ENCODE measurements at regions not wholly inside any gene's neighbourhood (a gene's known extent, or its start where the extent isn't known, plus 50 kb on each side); places are given as distances from the start of the nearest gene placed in this dataset.

DNA sequence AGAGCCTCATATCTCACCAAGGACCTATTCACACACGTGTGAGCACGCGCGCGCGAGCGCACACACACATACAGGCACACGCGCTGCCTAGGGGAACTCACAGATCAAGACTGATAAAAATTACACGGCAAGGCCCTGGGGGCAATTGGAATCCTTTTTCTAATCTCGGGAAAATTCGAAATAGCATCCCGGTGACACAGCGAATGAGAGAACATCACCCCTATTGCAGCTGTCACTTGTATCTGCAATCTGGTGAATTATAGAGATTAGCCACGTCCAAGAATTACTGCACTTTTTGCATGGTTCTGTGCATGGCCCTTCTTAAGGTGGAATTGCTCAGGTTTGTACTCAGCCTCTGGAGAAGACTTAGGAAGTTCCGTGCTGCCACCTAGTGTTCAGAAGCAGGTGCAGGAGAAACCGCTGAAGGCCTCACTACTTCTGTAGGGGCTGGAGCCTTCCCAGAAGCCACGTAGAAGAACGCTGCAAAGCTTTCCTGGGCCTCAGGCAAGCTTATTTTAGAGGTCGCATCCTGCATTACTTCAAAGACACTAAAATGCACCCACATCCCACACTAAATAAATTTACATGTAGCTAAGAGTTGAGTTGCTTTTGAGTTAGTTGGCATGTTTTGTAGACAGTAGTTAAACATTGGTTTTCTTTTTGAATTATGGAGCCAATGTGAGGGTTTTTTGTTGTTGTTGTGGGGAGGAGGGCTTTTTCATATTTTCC is 229.2 kb upstream of the CAMK1G start:
- 31 to 33% methylated on average over 20 of the region's 20 CpGs for WGBS, 2 donors
- peak; percentile 87 to 88 for DNase-seq (ENCODE audit: low spot score in 2 of 2)
- TF ChIP-seq POLR2A (IDR thresholded peaks at IDR 0.05) (no peak), CTCF (IDR thresholded peaks at IDR 0.05) (no peak)
- intact Hi-C loops (cut with DNase I; ENCODE audit: low total_unique reads) = no loop called here
- H3K4me3 ChIP-seq (ENCODE audit: low read depth, poor library complexity, severe bottlenecking) = no peak overlapping the region

GRCh38 chr1:209354840-209355165 is 228.7 kb upstream of the CAMK1G start:
- no peak for TF ChIP-seq POLR2A (IDR thresholded peaks at IDR 0.05)
- no peak for TF ChIP-seq CTCF (IDR thresholded peaks at IDR 0.05)
- no peak overlapping the region for H3K4me3 ChIP-seq (ENCODE audit: low read depth, poor library complexity, severe bottlenecking)
- 57 to 59% methylated on average over 4 of the region's 4 CpGs for WGBS, 2 donors
- intact Hi-C loops (cut with DNase I; ENCODE audit: low total_unique reads) = no loop called here
- no peak for DNase-seq (ENCODE audit: low spot score in 2 of 2)

DNA sequence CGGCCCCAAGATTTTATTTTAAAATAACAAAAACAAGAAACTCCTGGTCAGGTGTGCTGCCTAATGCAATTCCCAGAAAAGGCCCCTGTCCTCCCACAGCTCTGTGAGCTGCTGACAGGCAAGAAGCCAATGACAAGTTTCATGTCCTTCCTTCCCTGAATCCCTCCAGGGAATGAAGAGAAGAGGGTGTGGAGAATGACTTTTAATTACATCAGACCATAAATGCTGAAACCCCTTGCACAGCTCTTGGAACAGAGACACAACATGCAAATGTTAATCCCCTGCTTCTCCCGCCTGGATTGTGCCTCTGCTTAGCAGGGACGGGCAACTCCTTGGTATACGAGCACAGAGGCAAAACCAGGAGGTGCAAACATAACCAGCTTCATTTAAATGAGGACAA is 228.1 kb upstream of the CAMK1G start:
- no peak for TF ChIP-seq CTCF (IDR thresholded peaks at IDR 0.05)
- no peak for DNase-seq (ENCODE audit: low spot score in 2 of 2)
- 43 to 59% methylated on average over 4 of the region's 4 CpGs for WGBS, 2 donors
- H3K4me3 ChIP-seq (ENCODE audit: low read depth, poor library complexity, severe bottlenecking) = no peak overlapping the region
- intact Hi-C loops (cut with DNase I; ENCODE audit: low total_unique reads) = no loop called here

- DNase-seq (ENCODE audit: low spot score in 2 of 2) = no peak
- WGBS, 2 donors = 55 to 58% methylated on average over 6 of the region's 6 CpGs
Measured at GRCh38 chr1:209356976-209357377, 226.5 kb upstream of the CAMK1G start.

GRCh38 chr1:209363112-209363511 is 220.4 kb upstream of the CAMK1G start:
- intact Hi-C loops (cut with DNase I; ENCODE audit: low total_unique reads) = loop anchor here (10.0 kb wide), 1 partner anchor 72 kb away; no protein-coding TSS in a partner anchor
- 45 to 54% methylated on average over 4 of the region's 4 CpGs for WGBS, 2 donors
- H3K4me3 ChIP-seq (ENCODE audit: low read depth, poor library complexity, severe bottlenecking) = no peak overlapping the region
- TF ChIP-seq CTCF (IDR thresholded peaks at IDR 0.05) (no peak), POLR2A (IDR thresholded peaks at IDR 0.05) (no peak)
- DNase-seq (ENCODE audit: low spot score in 2 of 2) = no peak

More at GRCh38 chr1:209356976-209357377, 226.5 kb upstream of the CAMK1G start:
- intact Hi-C loops (cut with DNase I; ENCODE audit: low total_unique reads) = no loop called here
- TF ChIP-seq POLR2A (IDR thresholded peaks at IDR 0.05) = no peak
- TF ChIP-seq CTCF (IDR thresholded peaks at IDR 0.05) = no peak
- H3K4me3 ChIP-seq (ENCODE audit: low read depth, poor library complexity, severe bottlenecking) = no peak overlapping the region

DNA sequence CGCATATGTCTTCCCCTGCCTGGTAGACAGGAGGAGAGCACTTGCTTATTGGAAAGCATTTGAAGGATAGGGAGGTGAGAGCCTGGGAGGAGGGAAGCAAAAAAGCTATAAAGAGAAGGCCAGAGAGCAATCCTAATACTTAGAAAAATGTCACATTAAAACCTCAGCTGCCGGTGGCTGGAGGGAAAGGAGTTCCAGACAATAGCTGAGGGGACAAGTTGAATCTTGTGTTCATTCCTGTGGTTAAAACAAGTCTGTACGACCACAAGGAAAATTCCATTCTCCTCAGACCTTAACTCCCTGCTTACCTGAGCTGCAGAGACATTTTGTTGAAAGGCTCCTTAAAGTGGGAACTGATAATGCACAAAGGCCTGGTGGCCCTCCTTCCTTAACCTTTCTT is 218.8 kb upstream of the CAMK1G start:
- H3K4me3 ChIP-seq (ENCODE audit: low read depth, poor library complexity, severe bottlenecking) = no peak overlapping the region
- DNase-seq (ENCODE audit: low spot score in 2 of 2) = no peak
- TF ChIP-seq POLR2A (IDR thresholded peaks at IDR 0.05) = no peak
- TF ChIP-seq CTCF (IDR thresholded peaks at IDR 0.05) = no peak
- WGBS, 2 donors = 44 to 69% methylated on average over 3 of the region's 3 CpGs
- intact Hi-C loops (cut with DNase I; ENCODE audit: low total_unique reads) = loop anchor here (10.0 kb wide), 1 partner anchor 70 kb away; no protein-coding TSS in a partner anchor

All from lower leg skin (tissue), 4 donors.